ENCODE measurements at regions not wholly inside any gene's neighbourhood (a gene's known extent, or its start where the extent isn't known, plus 50 kb on each side); places are given as distances from the start of the nearest gene placed in this dataset.

DNA sequence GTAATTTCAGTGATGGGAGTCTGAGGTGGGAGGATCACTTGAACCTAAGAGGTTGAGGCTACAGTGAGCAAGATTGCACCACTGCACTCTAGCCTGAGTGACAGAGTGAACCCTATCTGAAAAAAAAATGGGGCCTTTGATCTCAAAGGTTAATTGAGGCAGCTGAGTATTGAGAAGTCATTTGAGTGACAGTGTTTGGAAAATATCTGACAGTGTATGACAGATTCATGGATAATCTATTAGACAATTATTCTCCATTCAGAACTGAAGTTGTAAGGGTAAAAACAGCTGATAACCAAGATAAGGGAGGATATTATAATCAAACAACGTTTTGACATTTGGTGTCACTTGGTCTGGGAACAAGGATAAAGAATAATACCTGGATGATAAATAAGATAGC, 50.9 kb upstream of the CD36 start:
- H3K27me3 Mint-ChIP-seq (ENCODE audit: insufficient read depth): no peaks in the 10 kb centered on the region
- TF ChIP-seq, protein P1, sequence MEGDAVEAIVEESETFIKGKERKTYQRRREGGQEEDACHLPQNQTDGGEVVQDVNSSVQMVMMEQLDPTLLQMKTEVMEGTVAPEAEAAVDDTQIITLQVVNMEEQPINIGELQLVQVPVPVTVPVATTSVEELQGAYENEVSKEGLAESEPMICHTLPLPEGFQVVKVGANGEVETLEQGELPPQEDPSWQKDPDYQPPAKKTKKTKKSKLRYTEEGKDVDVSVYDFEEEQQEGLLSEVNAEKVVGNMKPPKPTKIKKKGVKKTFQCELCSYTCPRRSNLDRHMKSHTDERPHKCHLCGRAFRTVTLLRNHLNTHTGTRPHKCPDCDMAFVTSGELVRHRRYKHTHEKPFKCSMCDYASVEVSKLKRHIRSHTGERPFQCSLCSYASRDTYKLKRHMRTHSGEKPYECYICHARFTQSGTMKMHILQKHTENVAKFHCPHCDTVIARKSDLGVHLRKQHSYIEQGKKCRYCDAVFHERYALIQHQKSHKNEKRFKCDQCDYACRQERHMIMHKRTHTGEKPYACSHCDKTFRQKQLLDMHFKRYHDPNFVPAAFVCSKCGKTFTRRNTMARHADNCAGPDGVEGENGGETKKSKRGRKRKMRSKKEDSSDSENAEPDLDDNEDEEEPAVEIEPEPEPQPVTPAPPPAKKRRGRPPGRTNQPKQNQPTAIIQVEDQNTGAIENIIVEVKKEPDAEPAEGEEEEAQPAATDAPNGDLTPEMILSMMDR (IDR thresholded peaks at IDR 0.05): no peak

GRCh38 chr7:80588591-80588990, 49.9 kb upstream of the CD36 start:
- no peak for DNase-seq
- Mint-ChIP-seq H3K27me3 (ENCODE audit: insufficient read depth) (no peaks in the 10 kb centered on the region), H3K36me3 (ENCODE audit: low read depth) (no peaks in the 10 kb centered on the region), H3K27ac (no peak overlapping the region), H3K4me1 (ENCODE audit: low read depth) (peaks cover 21% of the 10 kb centered on the region), H3K4me3 (no peak overlapping the region), H3K9me3 (no peaks in the 10 kb centered on the region)
- TF ChIP-seq, protein P1 (IDR thresholded peaks at IDR 0.05): no peak

More for the DNA sequence above, 50.9 kb upstream of the CD36 start:
- Mint-ChIP-seq H3K27ac (no peak overlapping the region), H3K9me3 (no peaks in the 10 kb centered on the region), H3K4me1 (ENCODE audit: low read depth) (peaks cover 24% of the 10 kb centered on the region), H3K4me3 (no peak overlapping the region), H3K36me3 (ENCODE audit: low read depth) (no peaks in the 10 kb centered on the region)
- DNase-seq: no peak

All from HFFc6 (cell line).